Stromal cell of bone marrow (primary cell): ENCODE measurements at regions not wholly inside any gene's neighbourhood (a gene's known extent, or its start where the extent isn't known, plus 50 kb on each side); places are given as distances from the start of the nearest gene placed in this dataset.
A peak's percentile ranks its signal among the peaks of the same experiment; 100 is the strongest.

Experiments
- DNase-seq: peaks from one replicate; pipeline ENCODE4 v3.0.0-alpha.2; 2012; ENCODE audit warnings: low read depth

DNA sequence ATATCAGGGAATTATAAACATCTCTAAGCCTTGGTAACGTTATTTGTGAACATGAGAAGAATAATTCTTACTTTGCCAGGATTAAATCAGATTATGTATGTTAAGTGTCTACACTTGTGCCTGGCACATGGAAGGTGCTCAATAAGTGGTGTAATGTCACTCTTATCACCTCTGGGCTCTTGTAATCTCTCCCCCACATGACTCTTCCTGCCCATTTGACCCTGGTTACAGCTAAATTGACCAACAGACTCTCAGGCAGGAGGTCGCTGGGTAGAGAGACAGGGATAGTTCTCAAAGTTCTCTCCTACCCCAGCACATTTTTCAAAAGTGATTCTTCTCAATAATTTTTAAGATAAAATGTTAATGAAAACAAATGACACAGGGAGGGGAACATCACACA, 137.8 kb upstream of the FRMD6 start:
- DNase-seq, result no peak

DNA sequence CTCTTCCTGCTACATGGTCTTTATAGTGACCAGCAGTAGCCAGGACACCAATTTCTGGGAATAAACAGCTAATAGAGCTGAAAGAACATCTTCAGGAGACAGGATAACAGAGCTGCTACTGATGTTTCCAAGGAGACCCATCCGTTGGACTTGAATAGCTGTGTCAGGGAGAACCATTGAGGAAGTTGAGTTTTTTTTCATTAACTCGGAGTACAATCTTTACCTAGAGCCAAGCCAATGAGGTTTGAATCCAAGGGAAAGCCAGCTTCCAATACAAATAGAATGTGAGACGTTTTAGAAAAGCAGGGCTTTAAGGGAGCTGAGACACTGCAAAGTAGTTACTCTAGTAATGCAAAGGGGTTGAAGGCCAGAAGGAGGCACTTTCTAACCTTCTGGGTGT, 136.1 kb upstream of the FRMD6 start:
- no peak for DNase-seq

DNA sequence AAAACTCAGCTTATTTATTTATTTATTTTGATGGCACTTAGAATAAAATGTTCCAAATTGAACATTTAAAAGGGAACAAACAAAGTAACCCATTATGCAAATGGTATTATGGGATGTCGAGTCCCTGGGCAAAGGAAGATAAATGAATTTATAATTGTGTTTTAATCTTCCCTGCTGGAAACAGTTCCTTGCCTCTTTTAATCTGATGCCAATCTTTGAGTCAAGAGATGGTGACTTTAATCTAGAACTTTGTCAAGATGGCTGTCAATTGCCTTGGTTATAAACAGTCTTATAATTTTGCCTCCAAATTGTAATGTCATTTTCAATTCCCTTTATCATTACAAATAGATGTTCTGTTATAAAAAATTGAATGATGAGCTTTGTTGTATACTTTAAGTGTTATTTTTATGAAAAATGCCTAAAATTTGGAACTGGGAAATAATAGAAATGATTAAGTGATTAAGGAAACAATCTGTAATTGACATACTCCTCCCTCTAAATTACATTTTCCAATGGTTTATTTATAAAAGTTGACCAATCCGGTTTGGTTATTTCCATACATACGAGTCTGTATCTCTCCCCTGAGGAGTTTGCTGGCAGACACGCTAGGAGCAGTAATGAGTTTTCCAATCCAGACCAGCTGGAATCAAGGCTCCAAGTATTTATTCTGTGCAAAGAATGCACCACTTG, 134.9 kb upstream of the FRMD6 start:
- no peak for DNase-seq

DNA sequence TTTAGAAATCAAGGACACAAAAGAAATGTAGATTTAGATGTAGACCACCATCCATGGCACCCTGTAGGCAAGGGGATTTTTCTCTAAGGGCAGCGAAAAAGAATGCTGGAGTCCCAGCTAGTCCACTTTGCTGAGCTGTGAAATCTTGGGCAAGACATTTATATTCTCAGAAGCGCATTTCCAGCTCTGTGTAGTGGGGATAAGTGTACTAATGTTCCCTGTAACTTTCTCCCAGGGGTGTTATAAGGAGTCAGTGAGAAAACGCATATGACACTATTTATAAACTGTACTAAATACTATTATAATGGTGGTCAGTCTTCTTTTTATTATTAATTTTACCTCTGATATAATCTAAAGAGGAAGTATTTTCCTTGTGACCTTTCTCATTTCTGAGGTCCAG, 133.4 kb upstream of the FRMD6 start:
- DNase-seq, result no peak

DNA sequence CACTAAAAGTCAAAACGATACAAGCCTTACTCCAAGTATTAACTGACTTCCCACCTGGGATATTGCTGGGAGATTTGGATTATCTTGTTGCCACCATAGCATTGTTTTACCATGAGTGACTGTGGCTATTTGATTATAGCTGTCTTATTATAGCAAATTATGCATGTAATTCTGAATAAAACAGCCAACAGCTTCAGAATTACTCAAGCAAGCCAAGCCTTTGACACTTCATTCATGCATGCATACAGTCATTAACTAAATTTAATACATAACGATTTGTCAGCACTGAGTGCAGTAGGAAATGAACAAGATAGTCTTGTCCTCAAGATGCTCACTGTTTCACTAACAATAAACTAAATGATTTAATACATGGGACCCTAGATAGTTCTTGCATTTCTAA, 133.0 kb upstream of the FRMD6 start:
- DNase-seq, result no peak

DNA sequence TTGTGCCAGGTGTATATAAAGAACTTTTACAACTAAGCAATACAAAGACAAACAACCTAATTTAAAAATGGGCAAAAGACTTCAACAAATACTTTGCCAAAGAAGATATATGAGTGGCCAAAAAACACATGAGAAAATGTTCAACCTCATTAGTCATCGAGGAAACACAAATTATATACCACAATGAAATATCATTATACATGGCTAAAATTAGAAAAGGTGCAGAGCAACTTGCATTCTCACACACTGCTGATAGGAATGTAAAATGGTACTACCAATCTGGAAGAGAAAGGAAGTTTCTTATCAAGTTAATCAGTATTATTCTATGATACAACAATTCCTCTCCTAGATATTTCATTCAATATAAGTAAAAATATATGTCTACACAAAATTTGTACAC, 131.6 kb upstream of the FRMD6 start:
- DNase-seq, result peak; percentile 28

DNA sequence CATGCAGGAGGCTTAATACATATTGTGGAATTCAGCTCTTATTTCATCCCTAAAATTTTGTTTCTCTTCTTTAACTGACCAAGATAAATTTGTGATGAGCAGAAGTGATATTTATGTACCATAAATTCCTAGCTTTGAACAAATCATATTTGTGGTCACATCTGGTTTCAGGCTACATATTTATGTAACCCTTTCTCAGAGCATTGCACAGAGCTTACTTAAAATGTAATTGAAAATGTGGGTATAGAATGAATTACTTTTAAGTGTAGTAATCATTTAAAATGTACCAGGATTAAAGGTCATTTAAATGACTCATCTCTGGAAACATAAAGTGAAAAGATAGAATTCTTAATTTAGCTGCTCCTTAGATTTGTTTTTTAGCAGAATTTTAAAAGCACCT, 129.9 kb upstream of the FRMD6 start:
- peak; percentile 19 for DNase-seq

DNA sequence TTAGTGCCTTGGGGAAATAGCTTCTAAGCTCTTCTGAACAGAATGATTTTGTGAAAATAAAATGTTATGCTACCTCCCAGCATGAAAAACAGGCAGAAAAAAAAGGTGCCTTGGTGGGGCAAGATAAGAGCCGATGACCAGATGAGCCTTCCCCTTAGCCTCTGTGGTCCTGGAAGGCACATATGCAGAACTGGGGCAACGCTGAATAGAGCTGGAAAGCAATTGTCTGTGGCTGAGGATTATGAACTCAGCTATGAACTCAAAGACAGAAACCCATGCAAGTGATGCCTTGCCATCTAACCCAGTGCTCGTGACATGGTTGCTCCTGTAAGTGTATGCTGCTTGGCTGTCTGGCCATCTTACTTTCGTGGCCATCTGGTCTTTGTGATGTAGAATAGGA, 128.5 kb upstream of the FRMD6 start:
- no peak for DNase-seq

DNA sequence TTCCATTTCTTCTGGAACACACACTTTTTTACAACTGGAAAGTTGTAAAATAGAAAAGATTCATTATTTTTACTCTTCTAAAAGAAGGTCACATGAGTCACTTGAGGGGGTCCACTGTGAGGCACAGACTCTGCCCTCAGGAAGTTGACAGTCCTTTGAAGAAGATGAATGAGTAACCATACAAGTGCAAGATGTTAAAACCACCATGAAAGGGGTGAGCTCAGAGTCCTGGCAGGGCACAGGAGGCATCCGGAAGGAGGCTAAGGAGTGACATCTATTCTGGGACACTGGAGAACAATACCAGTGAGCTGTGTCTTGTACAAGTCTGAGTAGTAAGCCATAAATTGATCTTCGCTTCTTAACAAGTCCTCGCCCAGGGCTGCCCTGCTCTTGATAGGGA, 126.0 kb upstream of the FRMD6 start:
- no peak for DNase-seq

DNA sequence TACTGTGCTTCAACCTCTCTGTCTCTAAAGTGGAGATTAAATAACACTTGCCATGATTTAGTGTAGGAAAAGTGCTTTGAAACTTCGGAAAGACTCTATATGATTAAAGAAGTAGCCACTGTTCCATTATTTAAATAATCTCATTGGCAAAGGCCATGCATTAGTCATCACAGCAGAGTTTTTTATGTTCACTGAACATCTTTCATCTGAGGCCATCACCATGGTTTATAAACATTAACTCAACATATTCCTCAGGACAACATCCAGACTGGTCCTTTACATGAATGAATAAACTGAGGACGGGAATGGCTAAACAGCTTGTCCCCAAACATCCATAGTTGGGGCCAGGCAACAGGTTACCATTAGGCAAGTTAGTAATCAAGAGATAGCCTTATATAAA, 124.6 kb upstream of the FRMD6 start:
- DNase-seq, result no peak

DNA sequence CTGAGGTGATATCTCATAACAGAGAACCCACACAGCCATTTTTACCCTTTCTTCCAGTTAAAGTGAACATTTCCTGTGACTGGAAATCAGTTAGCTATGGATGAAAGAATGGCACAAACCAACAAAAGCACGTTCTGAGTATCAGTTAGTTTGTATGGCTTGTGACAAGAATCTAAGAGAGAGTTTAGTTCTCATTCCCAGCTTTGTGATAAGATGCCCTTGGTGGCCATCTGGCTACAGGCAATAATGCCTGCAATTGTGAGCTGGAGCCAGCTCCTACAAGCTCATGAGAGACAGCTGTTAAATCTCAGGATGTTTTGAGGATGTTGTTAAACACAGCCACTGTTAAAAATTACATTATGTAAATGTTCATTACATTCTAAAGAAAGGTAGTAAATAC, 122.0 kb upstream of the FRMD6 start:
- no peak for DNase-seq

DNA sequence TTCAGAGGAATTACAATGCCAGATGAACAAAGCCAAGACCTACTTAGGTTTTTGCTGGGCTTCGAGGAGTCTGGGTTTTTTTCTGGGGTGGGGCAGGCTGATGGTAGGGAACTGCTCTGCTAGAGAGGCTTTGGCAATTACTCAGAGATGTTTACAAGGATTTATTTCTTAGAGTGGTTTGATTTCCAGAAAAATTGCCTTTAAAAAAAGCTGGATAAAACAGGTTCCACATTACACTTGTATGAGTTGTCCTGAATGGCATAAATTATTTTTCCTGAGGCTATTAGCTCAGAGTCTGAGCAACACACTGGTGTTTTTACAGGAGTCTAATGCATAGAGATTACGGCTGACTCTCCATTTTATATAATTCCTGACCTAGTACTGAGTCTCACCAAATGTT, 118.5 kb upstream of the FRMD6 start:
- peak; percentile 41 for DNase-seq

DNA sequence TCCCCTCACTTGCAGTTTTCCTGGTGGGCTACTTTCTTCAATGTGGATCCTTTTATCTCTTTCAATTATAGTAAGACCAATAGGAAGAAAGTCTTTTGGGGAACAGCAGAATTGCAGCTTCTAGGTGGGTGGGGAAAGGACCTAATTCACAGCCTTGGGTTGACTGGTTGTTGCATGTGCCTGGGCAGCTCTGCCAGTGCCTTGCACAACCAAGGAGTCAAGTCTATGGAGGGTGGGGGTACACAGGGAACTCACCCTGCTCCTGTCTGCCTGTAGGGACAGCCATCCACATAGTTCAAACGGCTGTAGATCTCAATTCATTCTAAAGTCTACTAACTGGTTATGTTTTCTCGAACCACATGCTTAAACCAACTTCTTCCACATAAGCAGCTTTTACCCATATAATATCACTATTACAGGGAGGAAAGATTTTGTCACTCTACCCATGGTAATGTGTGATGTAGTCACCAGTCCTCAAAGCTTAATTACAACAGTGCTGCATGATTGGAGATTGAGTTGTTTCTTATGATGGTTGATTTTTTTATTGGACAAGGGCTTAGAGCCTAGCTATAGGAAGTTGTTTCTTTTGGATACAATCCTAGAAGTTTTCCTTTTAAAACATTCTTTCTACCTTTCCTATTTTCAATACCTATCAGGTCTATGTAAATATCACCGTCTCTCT, 117.7 kb upstream of the FRMD6 start:
- DNase-seq, result no peak

DNA sequence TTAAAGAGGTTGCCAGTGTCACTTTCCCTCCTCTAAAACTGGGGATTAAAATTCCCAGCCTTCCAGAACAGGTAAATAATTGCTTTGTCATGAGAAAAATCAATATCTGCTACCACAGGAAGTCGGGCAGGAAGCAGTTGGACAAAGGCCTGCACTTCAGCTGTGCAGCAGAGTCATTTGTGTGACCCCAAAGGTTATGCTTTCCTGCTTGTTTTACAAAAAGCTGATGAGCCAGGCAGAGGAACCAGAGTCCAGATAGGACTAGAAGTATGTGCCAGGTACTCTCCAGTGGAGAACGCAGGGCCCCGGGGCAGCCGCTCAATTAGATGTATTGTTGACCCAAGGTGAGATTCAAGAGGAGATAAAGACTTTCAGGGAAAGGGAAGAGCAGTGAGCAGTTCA, 117.1 kb upstream of the FRMD6 start:
- DNase-seq, result no peak

DNA sequence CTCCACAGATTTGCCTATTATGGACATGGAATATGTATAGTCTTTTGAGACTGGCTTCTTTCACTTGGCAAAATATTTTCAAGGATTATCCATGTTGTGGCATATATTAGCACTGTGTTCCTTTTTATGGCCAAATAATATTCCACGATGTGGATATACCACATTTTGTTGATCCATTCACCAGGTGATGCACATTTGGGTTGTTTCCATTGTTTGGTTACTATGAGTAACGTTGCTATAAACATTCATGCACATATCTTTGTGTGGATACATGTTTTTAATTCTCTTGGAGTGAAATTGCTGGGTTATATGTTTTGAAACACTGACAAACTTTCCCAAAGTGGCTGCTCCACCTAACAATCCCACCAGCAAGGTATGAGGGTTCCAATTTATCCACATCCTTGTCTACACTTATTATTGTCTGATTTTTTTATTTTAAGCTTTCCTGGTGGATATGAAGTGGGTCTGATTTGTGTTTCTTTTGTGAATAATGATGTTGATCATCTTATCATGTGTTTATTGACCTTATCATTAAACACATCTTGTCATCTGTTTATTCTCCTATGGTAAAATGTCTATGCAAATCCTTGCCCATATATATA, 116.2 kb upstream of the FRMD6 start:
- no peak for DNase-seq

DNA sequence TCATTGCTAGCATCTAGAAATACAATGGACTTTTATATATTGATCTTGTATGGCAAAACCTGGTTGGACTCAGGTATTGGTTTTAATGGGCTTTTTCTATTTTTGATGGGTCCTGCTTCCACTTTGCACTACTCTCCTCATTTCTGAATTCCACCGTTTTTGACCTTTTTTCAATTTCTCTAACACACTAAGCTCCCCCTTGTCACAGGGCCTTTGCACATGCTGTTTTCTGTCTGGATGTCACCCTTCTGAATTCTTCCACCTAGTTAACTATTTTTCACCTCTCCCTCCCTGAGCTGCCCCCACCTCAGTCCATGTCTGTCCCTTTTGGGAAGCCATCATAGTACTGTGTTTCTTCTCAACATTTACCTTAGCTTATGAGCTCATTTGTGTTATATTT, 112.7 kb upstream of the FRMD6 start:
- no peak for DNase-seq

DNA sequence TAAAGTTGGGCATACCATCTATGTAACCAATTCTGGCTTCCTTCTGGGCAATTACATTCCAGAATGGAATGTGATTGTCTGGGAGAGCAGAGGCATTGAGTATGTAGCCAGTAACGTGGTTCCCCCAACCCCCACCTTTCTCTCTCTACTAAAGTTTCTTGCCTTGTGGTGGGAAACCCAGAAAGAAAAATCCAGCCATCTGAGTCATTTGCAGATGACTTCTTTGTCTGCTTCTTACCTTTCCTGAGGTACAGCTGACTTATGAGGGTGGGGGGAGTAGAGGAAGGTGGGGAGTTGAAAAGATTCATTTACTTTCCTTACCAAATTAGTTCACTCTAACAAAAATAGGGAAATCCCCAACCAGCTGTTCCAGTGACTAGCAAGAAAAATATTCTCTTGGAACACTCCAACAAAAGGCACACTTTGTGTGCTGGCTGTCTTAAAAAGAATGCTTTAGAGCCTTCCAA, 112.1 kb upstream of the FRMD6 start:
- DNase-seq, result peak; percentile 50

DNA sequence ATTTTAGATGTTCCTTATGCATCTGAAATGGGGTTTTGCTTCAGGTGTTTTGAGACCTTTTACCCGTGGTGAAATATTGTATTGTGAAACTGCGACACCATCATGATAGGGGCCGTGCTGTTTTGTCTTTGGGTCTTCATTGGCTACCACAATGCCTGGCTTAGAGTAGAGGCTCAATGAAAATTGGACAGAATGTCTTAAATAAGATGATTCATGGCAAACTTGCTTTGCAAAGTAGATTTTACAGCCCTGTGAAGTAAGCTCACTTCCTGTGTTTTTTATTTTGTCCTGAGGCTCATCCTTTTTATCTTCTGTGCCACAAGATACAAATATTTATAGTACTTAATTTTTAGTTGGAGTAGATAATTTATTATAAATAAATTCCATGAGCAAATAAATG, 111.3 kb upstream of the FRMD6 start:
- no peak for DNase-seq

DNA sequence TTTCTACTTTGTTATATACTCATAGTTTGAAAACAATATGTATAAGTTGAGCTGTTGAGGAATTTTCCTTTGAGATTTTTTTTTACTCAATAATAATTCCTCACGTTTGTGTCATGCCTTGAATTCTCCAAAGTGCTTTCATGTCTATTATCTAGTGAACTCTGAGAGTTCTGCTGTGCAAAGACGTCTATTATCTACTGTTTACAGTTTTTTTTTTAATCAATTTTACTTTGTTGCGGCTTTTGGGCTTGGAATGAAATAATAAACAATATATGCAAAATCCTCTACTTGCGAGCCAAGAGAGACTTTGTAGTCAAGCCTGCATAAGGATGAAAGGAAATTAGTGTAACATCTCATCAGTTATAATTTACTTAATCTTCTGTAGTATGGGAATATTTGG, 107.2 kb upstream of the FRMD6 start:
- DNase-seq, result no peak

DNA sequence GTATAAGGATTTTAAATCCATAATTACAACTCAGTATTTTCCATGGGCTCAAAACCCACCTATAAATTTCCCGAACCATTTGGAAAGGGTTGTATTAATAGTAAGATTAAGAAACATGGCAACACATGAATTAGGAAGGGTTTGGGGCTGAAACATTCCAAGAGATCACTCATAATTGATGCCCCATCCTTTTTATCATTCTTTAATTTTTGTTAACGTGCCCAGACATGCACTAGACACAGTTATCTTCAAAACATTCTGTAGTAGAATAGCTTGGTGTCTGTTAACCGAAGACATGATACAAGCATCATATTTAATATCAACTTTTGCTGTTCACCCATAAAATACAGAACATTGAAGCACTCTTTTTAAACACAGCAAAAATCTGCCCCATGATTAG, 106.8 kb upstream of the FRMD6 start:
- DNase-seq, result no peak

DNA sequence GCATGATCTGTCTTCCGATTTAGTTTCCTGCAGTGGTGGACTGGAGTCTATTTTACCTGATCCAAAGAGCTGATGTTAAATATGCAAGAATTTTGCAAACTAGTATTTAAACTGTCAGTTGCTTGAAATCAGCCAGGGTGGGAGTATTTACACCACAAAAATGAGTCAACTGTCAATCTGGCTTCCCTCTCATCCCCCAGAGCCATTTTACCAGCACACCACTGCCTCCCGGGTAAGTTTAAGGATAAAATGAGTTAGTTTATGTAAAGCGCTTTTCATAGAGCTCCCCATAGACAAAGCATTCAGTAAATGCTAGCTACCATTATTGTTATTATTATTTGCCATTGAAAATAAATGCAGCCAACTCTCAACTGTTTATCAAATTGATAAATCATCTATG, 106.3 kb upstream of the FRMD6 start:
- DNase-seq, result no peak

DNA sequence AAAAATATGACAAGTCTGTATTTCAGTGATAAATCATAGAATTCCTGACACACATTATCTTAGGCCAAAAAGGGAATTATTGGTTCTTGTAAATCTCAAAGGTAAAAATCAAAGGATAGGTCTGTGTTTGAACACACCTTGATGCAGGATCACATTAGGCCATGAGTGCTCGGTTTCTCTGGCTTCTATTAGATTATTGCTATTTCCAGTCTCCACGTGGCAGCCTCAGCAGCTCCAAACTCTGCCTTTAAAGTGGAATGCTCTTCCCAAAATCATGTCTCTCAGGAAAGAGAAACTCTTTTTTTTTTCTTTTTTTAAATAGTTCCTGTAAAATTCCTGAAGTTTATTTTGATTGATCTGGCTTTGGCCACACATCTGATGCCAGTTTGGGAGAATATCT, 105.6 kb upstream of the FRMD6 start:
- no peak for DNase-seq

DNA sequence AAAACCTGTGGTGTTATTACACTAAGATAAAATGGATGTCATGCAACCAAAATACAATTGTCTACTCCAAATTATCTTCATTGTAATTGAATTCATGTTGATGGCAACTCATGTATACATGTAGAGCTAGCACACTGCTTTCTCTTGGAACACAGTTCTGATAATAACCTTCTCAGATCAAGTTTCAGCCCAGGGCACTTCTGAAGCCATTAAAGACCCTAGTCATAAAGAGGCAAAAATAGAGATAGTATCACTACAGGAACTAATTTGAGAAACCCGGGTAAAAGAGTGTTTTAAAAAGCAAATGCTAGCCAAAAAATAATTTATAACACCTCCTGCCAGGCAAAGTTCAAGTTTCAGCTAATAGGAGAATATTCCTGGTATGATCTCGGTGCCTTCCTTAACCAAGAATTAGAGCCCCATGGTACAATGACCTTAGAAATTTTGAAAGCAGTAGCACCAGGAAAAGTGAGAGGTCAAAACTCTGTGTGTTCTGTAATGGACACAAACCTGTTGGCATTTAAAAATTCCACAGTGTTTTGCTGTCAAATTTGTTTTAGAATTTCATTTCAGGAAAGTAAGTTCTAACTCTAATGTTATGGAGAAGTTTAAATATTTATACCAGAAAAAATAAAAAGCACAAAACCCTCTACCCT, 105.0 kb upstream of the FRMD6 start:
- no peak for DNase-seq
